Hepatocyte (in vitro differentiated cells): ENCODE measurements at regions not wholly inside any gene's neighbourhood (a gene's known extent, or its start where the extent isn't known, plus 50 kb on each side); places are given as distances from the start of the nearest gene placed in this dataset.

Experiments used
- EZH2 ChIP-seq: fragments of 200-600 bp; sonication (generic); IDR thresholded peaks from 2 replicates; pipeline ENCODE4 v1.6.1; 2016; ENCODE audit warnings: antibody characterized with exemption, mild to moderate bottlenecking, borderline replicate concordance
- EZH2phosphoT487 ChIP-seq: fragments of 200-600 bp; sonication (generic); IDR thresholded peaks from one replicate; pipeline ENCODE4 v1.6.1; 2018; ENCODE audit warnings: antibody characterized with exemption, mild to moderate bottlenecking, low read depth, moderate library complexity; ENCODE audit not compliant: unreplicated experiment, severe bottlenecking
- TF ChIP-seq, protein P1 (sequence below): fragments of 200-600 bp; sonication (generic); IDR thresholded peaks from 2 replicates; pipeline ENCODE4 v1.5.1; 2016; ENCODE audit warnings: antibody characterized with exemption, mild to moderate bottlenecking; ENCODE audit not compliant: poor library complexity

DNA sequence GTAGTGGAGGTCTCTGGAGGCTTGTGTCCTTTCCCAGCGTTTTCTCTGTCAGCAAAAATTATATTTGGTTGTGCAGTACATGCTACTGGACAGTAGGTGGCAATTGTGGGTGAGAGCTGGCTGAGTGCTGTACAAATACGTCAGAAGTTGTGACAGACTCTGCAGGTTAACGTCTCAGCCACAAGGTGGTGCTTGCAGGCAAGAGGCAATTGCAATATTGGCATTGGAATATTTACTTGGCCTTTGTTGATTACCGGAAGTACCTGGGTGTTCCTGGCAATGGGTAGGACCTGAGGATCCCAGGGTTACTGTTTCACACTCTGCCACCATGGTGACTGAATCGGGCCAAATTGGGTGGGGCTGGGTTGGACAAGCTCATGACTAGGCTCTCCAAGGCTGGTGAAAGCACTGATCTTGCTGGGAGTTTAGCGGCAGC lies 333.9 kb upstream of the LMO3 start:
- TF ChIP-seq, protein P1, sequence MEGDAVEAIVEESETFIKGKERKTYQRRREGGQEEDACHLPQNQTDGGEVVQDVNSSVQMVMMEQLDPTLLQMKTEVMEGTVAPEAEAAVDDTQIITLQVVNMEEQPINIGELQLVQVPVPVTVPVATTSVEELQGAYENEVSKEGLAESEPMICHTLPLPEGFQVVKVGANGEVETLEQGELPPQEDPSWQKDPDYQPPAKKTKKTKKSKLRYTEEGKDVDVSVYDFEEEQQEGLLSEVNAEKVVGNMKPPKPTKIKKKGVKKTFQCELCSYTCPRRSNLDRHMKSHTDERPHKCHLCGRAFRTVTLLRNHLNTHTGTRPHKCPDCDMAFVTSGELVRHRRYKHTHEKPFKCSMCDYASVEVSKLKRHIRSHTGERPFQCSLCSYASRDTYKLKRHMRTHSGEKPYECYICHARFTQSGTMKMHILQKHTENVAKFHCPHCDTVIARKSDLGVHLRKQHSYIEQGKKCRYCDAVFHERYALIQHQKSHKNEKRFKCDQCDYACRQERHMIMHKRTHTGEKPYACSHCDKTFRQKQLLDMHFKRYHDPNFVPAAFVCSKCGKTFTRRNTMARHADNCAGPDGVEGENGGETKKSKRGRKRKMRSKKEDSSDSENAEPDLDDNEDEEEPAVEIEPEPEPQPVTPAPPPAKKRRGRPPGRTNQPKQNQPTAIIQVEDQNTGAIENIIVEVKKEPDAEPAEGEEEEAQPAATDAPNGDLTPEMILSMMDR, result peak; percentile 76
- TF ChIP-seq EZH2 (no peak), EZH2phosphoT487 (no peak)
